Ovary (tissue), 7 donors: ENCODE measurements at regions not wholly inside any gene's neighbourhood (a gene's known extent, or its start where the extent isn't known, plus 50 kb on each side); places are given as distances from the start of the nearest gene placed in this dataset.

Experiments used
- DNase-seq, 5 donors: peaks; one replicate each; pipeline ENCODE4 v3.0.0-alpha.2; 2019 to 2020
- H3K27ac ChIP-seq, 2 donors: fragments of 200-600 bp; one replicate each; pipeline versions ENCODE4 v1.5.1 to v1.8.0; 2019 to 2022
- H3K27me3 ChIP-seq: fragments of 200-600 bp; one replicate; pipeline ENCODE4 v1.8.0; 2022
- H3K36me3 ChIP-seq: fragments of 200-600 bp; sonication (generic); one replicate; pipeline ENCODE4 v1.5.1; 2019
- H3K4me1 ChIP-seq: one replicate; pipeline ENCODE4 v1.8.1; 2013; ENCODE audit warnings: mild to moderate bottlenecking, moderate library complexity; ENCODE audit not compliant: insufficient read depth
- H3K4me3 ChIP-seq: fragments of 200-600 bp; sonication (generic); one replicate; pipeline ENCODE4 v1.5.1; 2017
- H3K9me3 ChIP-seq, 2 donors: fragments of 200-600 bp in 1 of 2; sonication (generic) in 1 of 2; one replicate each; pipeline versions ENCODE4 v1.5.1 to v1.8.1; 2013 to 2019; ENCODE audit warnings: mild to moderate bottlenecking in 1 of 2, moderate library complexity in 1 of 2
- CTCF ChIP-seq, 3 donors: fragments of 450-650 bp in 2 of 3; fragments of 200-600 bp in 1 of 3; IDR thresholded peaks; one replicate each; pipeline versions ENCODE4 v1.5.1 to v1.8.0; 2016 to 2022; ENCODE audit warnings: antibody characterized with exemption in 3 of 3, mild to moderate bottlenecking in 1 of 3
- EP300 ChIP-seq: sonication (generic); formaldehyde crosslinking; IDR thresholded peaks from one replicate; pipeline ENCODE4 v1.6.1; 2017; ENCODE audit warnings: antibody characterized with exemption
- POLR2A ChIP-seq: fragments of 450-650 bp; IDR thresholded peaks from one replicate; pipeline ENCODE4 v1.6.1; 2017; ENCODE audit warnings: antibody characterized with exemption, mild to moderate bottlenecking, moderate library complexity
- WGBS, 3 donors: extraction: QIAGEN DNeasy Blood & Tissue Kit in 1 of 3; methylation state at CpG; one replicate each; pipeline versions ENCODE4 v1.1.5 to v1.1.7; 2013 to 2017; 5-methylcytosine and 5-hydroxymethylcytosine counted together
- intact Hi-C, 4 donors: fragments of 100-400 bp; cut with DNase I; formaldehyde crosslinking; loops; one replicate each; pipeline versions ENCODE4 v1.11.0 to v1.15.1; 2022 to 2023
- donor health status: DM: no; HTN: no; CAD: no; lungs with moderate emphysema.
- donor health status: DM: no; HTN: no; CAD: no.
- donor health status: Bipolar disorder and iron deficiency.
- donor health status: DM: no; HTN: no; CAD: no.
- donor health status: DM: yes; HTN: yes; CAD: no.

GRCh38 chr5:173791878-173792277, 96.3 kb upstream of the CPEB4 start:
- no peaks in the 10 kb centered on the region for H3K9me3 ChIP-seq
- H3K4me1 ChIP-seq = no peaks in the 10 kb centered on the region
- H3K4me3 ChIP-seq = no peak overlapping the region
- WGBS, 3 donors = 93 to 96% (median 95%) methylated on average over 3 of the region's 3 CpGs
- no peak for DNase-seq
- H3K27ac ChIP-seq = no peak overlapping the region
- intact Hi-C loops = no loop called here
- TF ChIP-seq POLR2A (no peak), CTCF (IDR thresholded peaks at IDR 0.05) (no peak), EP300 (no peak)
- no peaks in the 10 kb centered on the region for H3K27me3 ChIP-seq
- no peaks in the 10 kb centered on the region for H3K36me3 ChIP-seq

GRCh38 chr5:173792781-173793547, 95.2 kb upstream of the CPEB4 start:
- DNase-seq = no peak
- no peaks in the 10 kb centered on the region for H3K9me3 ChIP-seq
- 84 to 87% (median 84%) methylated on average over 7 of the region's 7 CpGs for WGBS, 3 donors
- H3K27me3 ChIP-seq = no peaks in the 10 kb centered on the region
- intact Hi-C loops = no loop called here
- H3K27ac ChIP-seq = no peak overlapping the region
- no peak overlapping the region for H3K4me3 ChIP-seq
- H3K4me1 ChIP-seq = no peaks in the 10 kb centered on the region
- no peak for TF ChIP-seq EP300
- TF ChIP-seq POLR2A = no peak
- H3K36me3 ChIP-seq = no peaks in the 10 kb centered on the region

- no peak overlapping the region for H3K27ac ChIP-seq
- no peaks in the 10 kb centered on the region for H3K36me3 ChIP-seq
- no peaks in the 10 kb centered on the region for H3K9me3 ChIP-seq
- no peaks in the 10 kb centered on the region for H3K27me3 ChIP-seq
- TF ChIP-seq CTCF (IDR thresholded peaks at IDR 0.05) (no peak), POLR2A (no peak), EP300 (no peak)
- H3K4me3 ChIP-seq = no peak overlapping the region
- DNase-seq = no peak
- H3K4me1 ChIP-seq = no peaks in the 10 kb centered on the region
- intact Hi-C loops = no loop called here
- WGBS, 3 donors = 81 to 91% (median 89%) methylated on average over 16 of the region's 16 CpGs
Observed at GRCh38 chr5:173793648-173794548, 94.3 kb upstream of the CPEB4 start.

GRCh38 chr5:173794901-173795416, 93.2 kb upstream of the CPEB4 start:
- H3K27me3 ChIP-seq = no peaks in the 10 kb centered on the region
- WGBS, 3 donors = 90 to 94% (median 93%) methylated on average over 10 of the region's 10 CpGs
- no peaks in the 10 kb centered on the region for H3K4me1 ChIP-seq
- H3K9me3 ChIP-seq = no peaks in the 10 kb centered on the region
- no peak overlapping the region for H3K4me3 ChIP-seq
- H3K36me3 ChIP-seq = no peaks in the 10 kb centered on the region
- TF ChIP-seq POLR2A (no peak), EP300 (no peak), CTCF (IDR thresholded peaks at IDR 0.05) (no peak)
- no peak overlapping the region for H3K27ac ChIP-seq
- intact Hi-C loops = no loop called here
- no peak for DNase-seq
